HL-60 (cell line): ENCODE measurements at regions not wholly inside any gene's neighbourhood (a gene's known extent, or its start where the extent isn't known, plus 50 kb on each side); places are given as distances from the start of the nearest gene placed in this dataset.

ENCODE experiments used
- DNase-seq, 2 experiments: peaks; one replicate each; pipeline ENCODE4 v3.0.0-alpha.2; 2010 to 2020; ENCODE audit warnings: low read depth in 1 of 2, low spot score in 1 of 2
- H3K27ac ChIP-seq: fragments of 250-450 bp; sonication (Bioruptor Pico); replicated peaks from 2 replicates; pipeline ENCODE4 v1.5.1; 2020; ENCODE audit warnings: mild to moderate bottlenecking, moderate library complexity
- H3K27me3 ChIP-seq: fragments of 250-450 bp; sonication (Bioruptor Pico); 2 replicates; pipeline ENCODE4 v1.5.1; 2021; ENCODE audit warnings: mild to moderate bottlenecking, moderate library complexity; ENCODE audit not compliant: insufficient read depth, poor library complexity, severe bottlenecking
- H3K4me3 ChIP-seq: replicated peaks from 2 replicates; pipeline ENCODE4 v1.5.1; 2011; ENCODE audit warnings: mild to moderate bottlenecking, control low read depth, low read length; ENCODE audit not compliant: insufficient read depth
- GABPA ChIP-seq: IDR thresholded peaks from 2 replicates; pipeline ENCODE4 v1.6.1; 2012; ENCODE audit warnings: low read depth
- POLR2AphosphoS5 ChIP-seq: IDR thresholded peaks from 2 replicates; pipeline ENCODE4 v1.6.1; 2012; ENCODE audit warnings: low read depth
- SPI1 ChIP-seq: IDR thresholded peaks from 2 replicates; pipeline ENCODE4 v1.6.1; 2012; ENCODE audit warnings: low read depth, mild to moderate bottlenecking, borderline replicate concordance
- TF ChIP-seq, protein P1 (sequence below): IDR thresholded peaks from one replicate; pipeline ENCODE4 v1.5.1; 2011; ENCODE audit warnings: low read length, control low read depth, inconsistent platforms; ENCODE audit not compliant: insufficient read depth
- TF ChIP-seq, protein P2 (sequence below): IDR thresholded peaks from 2 replicates; pipeline ENCODE4 v1.6.1; 2012; ENCODE audit warnings: low read depth; ENCODE audit not compliant: insufficient replicate concordance

DNA sequence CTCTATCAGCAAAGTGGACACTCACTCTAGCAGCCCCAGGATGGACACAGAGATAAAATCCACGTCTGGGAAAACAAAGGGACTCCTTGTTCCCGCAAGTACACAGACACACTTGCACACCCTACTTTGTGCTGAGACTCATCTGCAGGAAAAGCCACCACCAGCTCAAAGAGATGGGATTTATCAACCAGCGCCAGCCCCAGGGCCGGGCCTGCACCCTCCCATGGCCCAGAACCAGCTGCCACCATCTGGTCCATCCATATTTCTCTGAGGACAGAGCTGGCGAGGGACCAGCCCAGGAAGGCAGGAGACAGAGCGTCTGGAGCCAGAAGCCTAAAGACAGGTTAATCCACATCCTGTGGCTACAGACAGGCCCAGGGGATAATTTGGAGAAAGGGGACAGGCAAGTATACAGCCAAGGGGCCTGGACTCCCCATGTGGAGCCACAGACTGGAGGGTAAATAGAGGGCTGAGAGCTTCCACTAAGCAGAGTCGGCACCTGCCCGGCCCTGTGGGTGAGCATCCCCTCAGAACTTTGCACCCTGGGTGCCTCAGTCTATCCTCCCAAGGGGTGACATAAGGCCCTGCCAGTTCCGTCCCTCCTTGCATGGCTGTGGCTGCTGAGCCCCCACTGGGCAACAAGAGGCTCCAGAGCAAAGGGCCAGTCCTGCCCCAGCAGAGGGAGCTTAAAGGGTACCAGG lies 233.9 kb downstream of the PTPRU start:
- Histone ChIP-seq H3K27me3 (peaks cover 6% of the 10 kb centered on the region), H3K27ac (no peak overlapping the region), H3K4me3 (no peak overlapping the region)
- TF ChIP-seq GABPA (no peak), SPI1 (no peak), POLR2AphosphoS5 (no peak)
- TF ChIP-seq, protein P1, sequence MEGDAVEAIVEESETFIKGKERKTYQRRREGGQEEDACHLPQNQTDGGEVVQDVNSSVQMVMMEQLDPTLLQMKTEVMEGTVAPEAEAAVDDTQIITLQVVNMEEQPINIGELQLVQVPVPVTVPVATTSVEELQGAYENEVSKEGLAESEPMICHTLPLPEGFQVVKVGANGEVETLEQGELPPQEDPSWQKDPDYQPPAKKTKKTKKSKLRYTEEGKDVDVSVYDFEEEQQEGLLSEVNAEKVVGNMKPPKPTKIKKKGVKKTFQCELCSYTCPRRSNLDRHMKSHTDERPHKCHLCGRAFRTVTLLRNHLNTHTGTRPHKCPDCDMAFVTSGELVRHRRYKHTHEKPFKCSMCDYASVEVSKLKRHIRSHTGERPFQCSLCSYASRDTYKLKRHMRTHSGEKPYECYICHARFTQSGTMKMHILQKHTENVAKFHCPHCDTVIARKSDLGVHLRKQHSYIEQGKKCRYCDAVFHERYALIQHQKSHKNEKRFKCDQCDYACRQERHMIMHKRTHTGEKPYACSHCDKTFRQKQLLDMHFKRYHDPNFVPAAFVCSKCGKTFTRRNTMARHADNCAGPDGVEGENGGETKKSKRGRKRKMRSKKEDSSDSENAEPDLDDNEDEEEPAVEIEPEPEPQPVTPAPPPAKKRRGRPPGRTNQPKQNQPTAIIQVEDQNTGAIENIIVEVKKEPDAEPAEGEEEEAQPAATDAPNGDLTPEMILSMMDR = no peak
- TF ChIP-seq, protein P2, sequence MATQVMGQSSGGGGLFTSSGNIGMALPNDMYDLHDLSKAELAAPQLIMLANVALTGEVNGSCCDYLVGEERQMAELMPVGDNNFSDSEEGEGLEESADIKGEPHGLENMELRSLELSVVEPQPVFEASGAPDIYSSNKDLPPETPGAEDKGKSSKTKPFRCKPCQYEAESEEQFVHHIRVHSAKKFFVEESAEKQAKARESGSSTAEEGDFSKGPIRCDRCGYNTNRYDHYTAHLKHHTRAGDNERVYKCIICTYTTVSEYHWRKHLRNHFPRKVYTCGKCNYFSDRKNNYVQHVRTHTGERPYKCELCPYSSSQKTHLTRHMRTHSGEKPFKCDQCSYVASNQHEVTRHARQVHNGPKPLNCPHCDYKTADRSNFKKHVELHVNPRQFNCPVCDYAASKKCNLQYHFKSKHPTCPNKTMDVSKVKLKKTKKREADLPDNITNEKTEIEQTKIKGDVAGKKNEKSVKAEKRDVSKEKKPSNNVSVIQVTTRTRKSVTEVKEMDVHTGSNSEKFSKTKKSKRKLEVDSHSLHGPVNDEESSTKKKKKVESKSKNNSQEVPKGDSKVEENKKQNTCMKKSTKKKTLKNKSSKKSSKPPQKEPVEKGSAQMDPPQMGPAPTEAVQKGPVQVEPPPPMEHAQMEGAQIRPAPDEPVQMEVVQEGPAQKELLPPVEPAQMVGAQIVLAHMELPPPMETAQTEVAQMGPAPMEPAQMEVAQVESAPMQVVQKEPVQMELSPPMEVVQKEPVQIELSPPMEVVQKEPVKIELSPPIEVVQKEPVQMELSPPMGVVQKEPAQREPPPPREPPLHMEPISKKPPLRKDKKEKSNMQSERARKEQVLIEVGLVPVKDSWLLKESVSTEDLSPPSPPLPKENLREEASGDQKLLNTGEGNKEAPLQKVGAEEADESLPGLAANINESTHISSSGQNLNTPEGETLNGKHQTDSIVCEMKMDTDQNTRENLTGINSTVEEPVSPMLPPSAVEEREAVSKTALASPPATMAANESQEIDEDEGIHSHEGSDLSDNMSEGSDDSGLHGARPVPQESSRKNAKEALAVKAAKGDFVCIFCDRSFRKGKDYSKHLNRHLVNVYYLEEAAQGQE = no peak
- DNase-seq = no peak

DNA sequence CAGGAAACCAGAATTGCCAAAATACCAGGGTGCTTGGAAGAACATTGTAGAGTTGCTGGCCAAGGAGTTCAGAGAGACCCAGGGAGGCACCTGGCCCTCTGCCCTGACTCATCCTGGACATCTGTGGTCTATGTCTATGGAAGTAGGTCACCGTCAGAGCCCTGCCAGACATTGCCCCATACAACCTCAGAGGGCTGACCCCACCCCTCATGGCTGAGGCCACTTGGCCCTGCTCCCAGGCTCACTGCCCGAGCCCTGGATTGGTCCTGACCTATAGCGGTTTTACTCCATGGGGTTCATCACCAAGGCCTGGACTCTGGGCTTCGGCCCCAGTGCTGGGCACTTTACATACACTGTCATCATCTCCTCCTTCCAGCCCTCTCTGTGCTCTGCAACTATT lies 233.1 kb downstream of the PTPRU start:
- TF ChIP-seq, protein P1 = no peak
- TF ChIP-seq GABPA (no peak), SPI1 (no peak), POLR2AphosphoS5 (no peak)
- TF ChIP-seq, protein P2 = no peak
- no peak overlapping the region for H3K4me3 ChIP-seq
- H3K27ac ChIP-seq = no peak overlapping the region
- H3K27me3 ChIP-seq = peaks cover 6% of the 10 kb centered on the region
- no peak for DNase-seq

DNA sequence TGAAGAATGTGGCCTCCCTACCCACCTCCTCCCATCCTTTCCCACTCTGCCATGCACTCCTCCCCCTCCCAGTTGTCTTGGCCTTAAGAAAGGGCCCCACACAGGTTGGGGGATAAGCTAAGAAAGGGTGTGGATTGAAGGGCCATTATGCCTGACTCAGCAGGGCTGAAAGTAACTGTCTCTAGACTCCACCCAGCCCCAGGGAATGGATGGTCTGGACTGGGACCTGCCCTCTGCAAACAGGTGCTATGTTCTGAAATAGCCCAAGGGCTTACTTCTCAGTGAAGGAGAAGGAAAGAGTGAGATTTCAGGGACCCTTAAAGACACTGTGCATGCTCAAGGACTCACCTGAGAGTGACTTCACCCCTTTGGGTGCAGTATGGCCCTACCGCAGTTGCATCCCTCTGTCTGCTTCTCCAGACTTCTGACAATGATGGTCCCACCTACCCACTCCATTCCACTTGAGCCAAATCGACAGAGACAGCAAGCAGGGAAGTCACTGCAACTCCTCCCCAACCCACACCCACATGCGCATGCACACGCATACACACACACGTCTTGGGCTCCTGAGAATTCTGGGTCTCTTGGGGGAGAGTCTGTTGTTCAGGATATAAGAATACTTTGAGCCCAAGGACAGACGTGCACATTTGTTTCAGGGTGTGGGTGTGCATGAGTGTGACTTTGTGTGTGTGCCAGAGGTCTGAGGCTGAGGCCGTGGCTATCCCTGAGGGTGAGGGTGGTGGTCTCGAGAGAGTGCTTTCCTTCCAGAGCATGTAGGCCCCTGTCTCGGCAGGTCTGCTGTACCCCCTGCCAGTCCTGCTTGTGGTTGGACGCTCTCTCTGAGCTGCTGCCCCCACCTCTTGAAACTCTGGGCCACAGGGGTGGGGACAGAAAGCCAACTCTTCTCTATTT lies 231.9 kb downstream of the PTPRU start:
- Histone ChIP-seq H3K4me3 (no peak overlapping the region), H3K27me3 (peaks cover 6% of the 10 kb centered on the region), H3K27ac (no peak overlapping the region)
- DNase-seq = no peak
- TF ChIP-seq GABPA (no peak), POLR2AphosphoS5 (no peak), SPI1 (no peak)
- TF ChIP-seq, protein P2 = no peak
- TF ChIP-seq, protein P1 = no peak
